HG03095 (cell line): ENCODE measurements at regions not wholly inside any gene's neighbourhood (a gene's known extent, or its start where the extent isn't known, plus 50 kb on each side); places are given as distances from the start of the nearest gene placed in this dataset.
"Not testable (repeated sequence)": the region's sequence is repeated elsewhere in the genome, so short reads cannot be mapped to it uniquely, and the experiment has no call there.

ENCODE experiments used
- ATAC-seq: cut with Tn5 transposase; IDR thresholded peaks from one replicate; pipeline ENCODE4 v1.9.1; 2021; ENCODE audit warnings: moderate library complexity; ENCODE audit not compliant: unreplicated experiment

GRCh38 chr18:39340418-39340817, 1774.8 kb upstream of the CELF4 start:
- no peak for ATAC-seq

GRCh38 chr18:39329496-39330275, 1764.1 kb upstream of the CELF4 start:
- ATAC-seq = no peak

GRCh38 chr18:39326772-39327171, 1761.2 kb upstream of the CELF4 start:
- no peak for ATAC-seq

- ATAC-seq = no peak
Measured at GRCh38 chr18:39325973-39326372, 1760.4 kb upstream of the CELF4 start.

GRCh38 chr18:39319141-39319540, 1753.5 kb upstream of the CELF4 start:
- ATAC-seq = no peak

GRCh38 chr18:39318462-39318861, 1752.9 kb upstream of the CELF4 start:
- no peak for ATAC-seq

- no peak for ATAC-seq
Measured at GRCh38 chr18:39318008-39318407, 1752.4 kb upstream of the CELF4 start.

GRCh38 chr18:39314595-39314994, 1749.0 kb upstream of the CELF4 start:
- ATAC-seq = no peak

- ATAC-seq = no peak
Measured at GRCh38 chr18:39313992-39314391, 1748.4 kb upstream of the CELF4 start.

- no peak for ATAC-seq
Measured at GRCh38 chr18:39311111-39311712, 1745.6 kb upstream of the CELF4 start.

- not testable (repeated sequence) for ATAC-seq
Measured at GRCh38 chr18:39308931-39309521, 1743.4 kb upstream of the CELF4 start.

- ATAC-seq = no peak
Measured at GRCh38 chr18:39305766-39306165, 1740.2 kb upstream of the CELF4 start.

GRCh38 chr18:39302481-39302880, 1736.9 kb upstream of the CELF4 start:
- ATAC-seq = no peak

- ATAC-seq = no peak
Measured at GRCh38 chr18:39299152-39299551, 1733.6 kb upstream of the CELF4 start.

GRCh38 chr18:39297225-39297624, 1731.6 kb upstream of the CELF4 start:
- no peak for ATAC-seq

- no peak for ATAC-seq
Measured at GRCh38 chr18:39296293-39296888, 1730.8 kb upstream of the CELF4 start.

- no peak for ATAC-seq
Measured at GRCh38 chr18:39276764-39277163, 1711.2 kb upstream of the CELF4 start.

- ATAC-seq = no peak
Measured at GRCh38 chr18:39274535-39274934, 1708.9 kb upstream of the CELF4 start.

GRCh38 chr18:39272230-39272629, 1706.6 kb upstream of the CELF4 start:
- ATAC-seq = no peak

- ATAC-seq = no peak
Measured at GRCh38 chr18:39271654-39272053, 1706.1 kb upstream of the CELF4 start.

- no peak for ATAC-seq
Measured at GRCh38 chr18:39260565-39260964, 1695.0 kb upstream of the CELF4 start.

GRCh38 chr18:39259736-39260135, 1694.1 kb upstream of the CELF4 start:
- no peak for ATAC-seq
